HG02571 (cell line): ENCODE measurements at regions not wholly inside any gene's neighbourhood (a gene's known extent, or its start where the extent isn't known, plus 50 kb on each side); places are given as distances from the start of the nearest gene placed in this dataset.
"Not testable (repeated sequence)": the region's sequence is repeated elsewhere in the genome, so short reads cannot be mapped to it uniquely, and the experiment has no call there.

Experiments
- ATAC-seq: cut with Tn5 transposase; IDR thresholded peaks from one replicate; pipeline ENCODE4 v1.9.1; 2021; ENCODE audit warnings: mild to moderate bottlenecking, moderate library complexity; ENCODE audit not compliant: unreplicated experiment

DNA sequence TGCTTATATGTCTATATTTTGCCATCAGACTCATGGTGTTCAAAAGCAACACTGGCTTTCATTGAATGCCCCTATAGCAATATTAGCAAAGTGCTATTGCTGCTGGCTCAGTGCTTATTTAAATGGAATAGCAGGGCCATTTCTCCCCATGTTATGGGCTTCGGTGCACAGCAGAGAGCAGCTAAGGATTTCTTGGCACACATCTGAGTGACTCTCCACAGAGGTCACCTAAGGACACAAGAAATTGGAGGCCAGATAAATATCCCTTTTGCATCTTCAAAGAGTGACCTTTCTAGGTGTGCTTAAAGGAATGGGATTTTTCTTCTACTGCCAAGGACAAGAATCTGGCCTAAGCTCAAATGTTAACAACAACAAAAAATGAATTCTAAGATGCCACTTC is 751.8 kb downstream of the CDH11 start:
- ATAC-seq: no peak

GRCh38 chr16:64365448-64365931 is 756.4 kb downstream of the CDH11 start:
- no peak for ATAC-seq

GRCh38 chr16:64364894-64365293 is 757.0 kb downstream of the CDH11 start:
- ATAC-seq: no peak

GRCh38 chr16:64364416-64364815 is 757.4 kb downstream of the CDH11 start:
- ATAC-seq: no peak

DNA sequence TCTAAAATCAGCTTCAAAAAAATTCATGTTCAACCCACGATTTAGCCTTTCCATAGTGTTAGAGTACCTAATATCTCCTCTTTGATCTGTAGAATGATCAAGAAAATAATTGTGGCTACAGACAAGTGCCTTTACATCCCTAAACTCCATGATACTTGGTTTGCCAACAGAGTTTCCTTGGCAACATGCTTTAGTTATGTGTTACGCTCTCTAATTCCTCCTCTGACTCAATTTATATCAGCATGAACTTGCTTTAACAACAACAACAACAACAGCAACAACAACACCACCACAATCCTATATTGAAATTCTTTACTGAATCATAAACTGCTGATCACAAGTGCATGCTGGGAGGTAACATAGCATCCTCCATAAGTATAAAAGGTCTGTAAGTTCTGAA is 757.8 kb downstream of the CDH11 start:
- ATAC-seq: no peak

- no peak for ATAC-seq
Observed at GRCh38 chr16:64363039-64363438, 758.8 kb downstream of the CDH11 start.

- no peak for ATAC-seq
Observed at GRCh38 chr16:64362193-64362592, 759.7 kb downstream of the CDH11 start.

GRCh38 chr16:64361753-64362152 is 760.1 kb downstream of the CDH11 start:
- ATAC-seq: no peak

DNA sequence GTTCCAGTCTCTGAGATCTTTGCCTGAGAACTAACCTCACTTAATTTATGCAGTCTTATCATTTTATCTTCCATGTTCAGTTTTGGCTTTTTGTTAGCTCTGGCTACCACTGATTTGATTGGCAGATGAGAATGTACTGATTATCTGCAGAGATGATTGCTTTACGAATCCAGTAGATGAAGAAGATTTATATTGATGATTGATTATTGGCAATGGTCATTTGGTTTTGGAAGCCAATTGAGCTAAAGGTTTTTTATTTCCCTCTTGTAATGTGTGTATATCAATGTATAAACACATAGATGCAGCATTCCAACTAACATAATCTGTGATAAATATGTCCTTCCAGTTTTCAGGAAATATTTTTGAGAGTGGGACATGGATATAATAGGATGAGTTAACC is 763.6 kb downstream of the CDH11 start:
- ATAC-seq: no peak

GRCh38 chr16:64356267-64356666 is 765.6 kb downstream of the CDH11 start:
- no peak for ATAC-seq

DNA sequence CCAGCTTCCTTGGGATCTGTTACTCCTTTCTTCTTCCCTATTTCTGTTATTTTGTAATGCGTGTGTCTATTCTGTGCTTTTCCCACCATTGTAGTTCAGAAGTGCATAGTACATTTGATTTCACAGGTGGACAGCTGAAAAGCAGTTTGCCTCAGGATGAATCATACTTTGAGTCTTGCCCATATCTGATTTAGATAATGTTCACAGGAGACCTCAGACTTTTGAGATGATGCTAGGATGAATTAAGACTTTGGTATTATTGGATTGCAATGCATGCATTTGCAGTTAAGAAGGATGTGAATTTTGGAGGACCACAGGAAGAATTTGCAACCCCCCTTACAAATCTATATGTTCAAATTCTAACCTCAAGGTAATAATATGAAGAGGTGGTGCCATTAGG is 769.6 kb downstream of the CDH11 start:
- no peak for ATAC-seq

DNA sequence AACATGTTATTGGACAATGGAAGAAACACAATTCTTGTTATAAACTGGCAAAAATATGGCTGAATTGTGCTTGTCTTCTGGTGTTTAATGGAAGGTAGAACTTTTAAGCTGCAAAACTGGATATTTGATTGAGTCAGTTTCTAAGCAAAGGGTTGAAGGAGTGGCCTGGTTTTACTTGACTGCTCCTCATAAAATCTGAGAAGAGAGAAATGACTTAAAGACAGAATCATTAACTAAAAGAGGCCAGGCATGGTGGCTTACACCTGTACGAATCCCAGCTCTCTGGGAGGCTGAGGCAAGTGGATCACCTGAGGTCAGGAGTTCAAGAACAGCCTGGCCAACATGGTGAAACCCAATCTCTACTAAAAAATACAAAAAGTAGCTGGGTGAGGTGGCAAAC is 770.7 kb downstream of the CDH11 start:
- no peak for ATAC-seq

DNA sequence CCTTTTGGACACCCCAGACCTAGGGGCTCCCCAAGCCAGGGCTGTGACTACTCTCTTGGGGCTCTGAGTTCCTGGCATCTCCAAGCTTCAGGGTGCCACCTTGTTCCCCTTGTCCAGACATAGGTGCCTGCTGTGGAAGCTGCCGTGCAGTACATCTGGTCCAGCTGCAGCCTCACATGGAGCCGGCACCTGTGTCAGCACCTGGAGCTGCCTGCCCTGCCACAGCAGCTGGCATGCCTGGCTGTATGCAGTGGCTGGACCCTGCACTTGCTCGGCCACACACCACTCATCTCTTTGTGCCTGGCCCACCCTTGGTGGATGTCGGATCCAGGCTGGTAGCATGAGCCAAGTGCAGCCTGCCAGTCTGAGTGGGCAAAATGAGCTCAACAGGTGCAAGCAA is 775.8 kb downstream of the CDH11 start:
- no peak for ATAC-seq

DNA sequence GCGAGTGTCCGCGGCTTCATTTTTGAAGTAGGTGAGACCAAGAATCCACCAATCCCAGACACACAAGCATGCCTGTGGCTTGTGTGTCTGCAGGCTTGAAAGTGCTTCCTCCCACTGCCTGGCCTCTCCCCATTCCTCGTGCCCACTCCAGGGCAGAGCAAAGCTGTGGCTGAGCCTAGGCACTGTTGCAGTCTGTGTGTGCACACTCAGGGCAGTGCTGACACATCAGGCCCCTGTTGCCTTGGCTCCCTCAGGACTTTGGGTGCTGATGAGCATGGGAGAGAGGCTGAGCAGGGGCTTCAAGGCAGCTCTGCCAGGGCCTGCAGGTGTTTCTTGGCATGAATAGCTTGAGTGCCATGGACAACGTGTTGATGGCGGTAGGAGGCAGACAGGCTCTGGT is 776.7 kb downstream of the CDH11 start:
- no peak for ATAC-seq

DNA sequence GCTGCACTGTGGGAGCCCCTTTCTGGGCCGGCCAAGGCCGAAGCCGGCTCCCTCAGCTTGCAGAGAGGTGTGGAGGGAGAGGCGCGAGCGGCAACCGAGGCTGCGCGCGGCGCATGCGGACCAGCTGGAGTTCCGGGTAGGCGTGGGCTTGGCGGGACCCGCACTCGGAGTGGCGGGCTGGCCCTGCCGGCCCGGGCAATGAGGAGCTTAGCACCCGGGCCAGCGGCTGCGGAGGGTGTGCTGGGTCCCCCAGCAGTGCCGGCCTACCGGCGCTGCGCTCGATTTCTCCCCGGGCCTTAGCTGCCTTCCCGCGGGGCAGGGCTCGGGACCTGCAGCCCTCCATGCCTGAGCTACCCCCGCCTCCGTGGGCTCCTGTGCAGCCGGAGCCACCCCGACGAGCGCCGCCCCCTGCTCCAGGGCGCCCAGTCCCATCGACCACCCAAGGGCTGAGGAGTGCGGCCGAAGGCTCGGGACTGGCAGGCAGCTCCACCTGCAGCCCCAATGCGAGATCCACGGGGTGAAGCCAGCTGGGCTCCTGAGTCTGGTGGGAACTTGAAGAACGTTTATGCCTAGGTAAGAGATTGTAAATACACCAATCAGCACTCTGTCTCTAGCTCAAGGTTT is 777.9 kb downstream of the CDH11 start:
- not testable (repeated sequence) for ATAC-seq

GRCh38 chr16:64343061-64343819 is 778.6 kb downstream of the CDH11 start:
- no peak for ATAC-seq

DNA sequence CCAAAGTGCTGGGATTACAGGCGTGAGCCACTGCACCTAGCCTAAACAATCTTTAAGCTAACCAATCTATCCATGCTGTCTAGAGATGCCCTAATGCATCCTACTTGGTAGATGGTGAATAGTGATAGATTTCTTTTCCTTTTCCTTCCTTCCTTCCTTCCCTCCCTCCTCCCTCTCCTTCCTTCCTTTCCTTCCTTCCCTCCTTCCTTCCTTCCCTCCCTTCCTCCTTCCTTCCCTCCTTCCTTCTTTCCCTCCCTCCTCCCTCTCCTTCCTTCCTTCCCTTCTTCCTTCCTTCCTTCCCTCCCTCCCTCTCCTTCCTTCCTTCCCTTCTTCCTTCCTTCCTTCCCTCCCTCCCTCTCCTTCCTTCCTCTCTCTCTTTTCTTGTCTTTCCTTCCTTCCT is 780.5 kb downstream of the CDH11 start:
- not testable (repeated sequence) for ATAC-seq

- no peak for ATAC-seq
Observed at GRCh38 chr16:64339052-64339770, 782.7 kb downstream of the CDH11 start.

GRCh38 chr16:64321881-64322280 is 800.0 kb downstream of the CDH11 start:
- no peak for ATAC-seq

DNA sequence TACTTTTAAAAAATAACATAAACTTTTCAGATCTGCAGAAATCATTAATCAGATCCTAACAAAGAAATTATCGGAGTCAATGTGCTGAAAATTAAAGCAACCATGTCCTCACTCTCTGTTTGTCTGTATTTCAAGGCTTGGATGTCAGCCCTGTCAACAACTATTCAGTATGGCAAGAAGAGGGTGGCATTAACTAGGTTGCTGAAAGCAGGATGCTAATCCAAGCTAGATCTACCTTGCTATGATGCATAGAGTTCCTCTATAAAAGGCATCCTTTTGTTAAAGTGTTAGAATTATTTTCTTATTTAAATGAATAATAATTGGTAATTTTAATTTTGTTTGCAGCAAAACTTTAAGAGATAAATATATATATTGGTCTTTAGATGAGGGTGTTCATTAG is 800.8 kb downstream of the CDH11 start:
- ATAC-seq: no peak

- ATAC-seq: no peak
Observed at GRCh38 chr16:64317601-64318000, 804.3 kb downstream of the CDH11 start.

GRCh38 chr16:64313726-64314125 is 808.1 kb downstream of the CDH11 start:
- no peak for ATAC-seq
